Loucy (cell line): ENCODE measurements at regions not wholly inside any gene's neighbourhood (a gene's known extent, or its start where the extent isn't known, plus 50 kb on each side); places are given as distances from the start of the nearest gene placed in this dataset.

ENCODE experiments used
- EZH2phosphoT487 ChIP-seq: fragments of 200-600 bp; IDR thresholded peaks from 2 replicates; pipeline ENCODE4 v1.6.1; 2018; ENCODE audit warnings: antibody characterized with exemption, mild to moderate bottlenecking, moderate library complexity, borderline replicate concordance
- TF ChIP-seq, protein P1 (sequence below): fragments of 200-600 bp; sonication (generic); conservative IDR thresholded peaks from 2 replicates; pipeline ENCODE4 v1.5.1; 2014; ENCODE audit warnings: mild to moderate bottlenecking, antibody characterized with exemption, low read length

DNA sequence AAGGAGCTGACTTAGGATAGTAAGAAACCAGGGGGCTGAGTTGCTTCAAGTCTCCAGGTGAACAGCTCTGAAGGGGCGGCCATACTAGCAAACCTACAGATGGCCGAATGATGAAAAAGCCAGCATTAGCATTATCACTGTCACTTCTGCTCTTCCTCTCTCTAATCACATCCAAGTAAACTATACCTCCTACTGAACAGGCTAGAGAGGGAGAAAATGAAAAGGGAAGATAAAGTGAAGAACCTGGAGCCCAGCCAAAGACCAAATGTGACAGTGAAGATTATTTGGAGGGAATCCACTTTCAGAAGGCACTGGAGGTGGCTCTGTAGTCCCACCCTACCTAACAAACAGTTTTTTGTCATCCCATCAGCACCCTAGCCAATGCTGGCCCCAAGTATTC, 50.4 kb upstream of the PRPS1 start:
- TF ChIP-seq, protein P1, sequence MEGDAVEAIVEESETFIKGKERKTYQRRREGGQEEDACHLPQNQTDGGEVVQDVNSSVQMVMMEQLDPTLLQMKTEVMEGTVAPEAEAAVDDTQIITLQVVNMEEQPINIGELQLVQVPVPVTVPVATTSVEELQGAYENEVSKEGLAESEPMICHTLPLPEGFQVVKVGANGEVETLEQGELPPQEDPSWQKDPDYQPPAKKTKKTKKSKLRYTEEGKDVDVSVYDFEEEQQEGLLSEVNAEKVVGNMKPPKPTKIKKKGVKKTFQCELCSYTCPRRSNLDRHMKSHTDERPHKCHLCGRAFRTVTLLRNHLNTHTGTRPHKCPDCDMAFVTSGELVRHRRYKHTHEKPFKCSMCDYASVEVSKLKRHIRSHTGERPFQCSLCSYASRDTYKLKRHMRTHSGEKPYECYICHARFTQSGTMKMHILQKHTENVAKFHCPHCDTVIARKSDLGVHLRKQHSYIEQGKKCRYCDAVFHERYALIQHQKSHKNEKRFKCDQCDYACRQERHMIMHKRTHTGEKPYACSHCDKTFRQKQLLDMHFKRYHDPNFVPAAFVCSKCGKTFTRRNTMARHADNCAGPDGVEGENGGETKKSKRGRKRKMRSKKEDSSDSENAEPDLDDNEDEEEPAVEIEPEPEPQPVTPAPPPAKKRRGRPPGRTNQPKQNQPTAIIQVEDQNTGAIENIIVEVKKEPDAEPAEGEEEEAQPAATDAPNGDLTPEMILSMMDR, result no peak
- TF ChIP-seq EZH2phosphoT487, result no peak
